ENCODE measurements at regions not wholly inside any gene's neighbourhood (a gene's known extent, or its start where the extent isn't known, plus 50 kb on each side); places are given as distances from the start of the nearest gene placed in this dataset.

- no peak for DNase-seq (ENCODE audit: low read depth)
Observed at GRCh38 chr6:137434640-137435039, 59.6 kb downstream of the OLIG3 start.

DNA sequence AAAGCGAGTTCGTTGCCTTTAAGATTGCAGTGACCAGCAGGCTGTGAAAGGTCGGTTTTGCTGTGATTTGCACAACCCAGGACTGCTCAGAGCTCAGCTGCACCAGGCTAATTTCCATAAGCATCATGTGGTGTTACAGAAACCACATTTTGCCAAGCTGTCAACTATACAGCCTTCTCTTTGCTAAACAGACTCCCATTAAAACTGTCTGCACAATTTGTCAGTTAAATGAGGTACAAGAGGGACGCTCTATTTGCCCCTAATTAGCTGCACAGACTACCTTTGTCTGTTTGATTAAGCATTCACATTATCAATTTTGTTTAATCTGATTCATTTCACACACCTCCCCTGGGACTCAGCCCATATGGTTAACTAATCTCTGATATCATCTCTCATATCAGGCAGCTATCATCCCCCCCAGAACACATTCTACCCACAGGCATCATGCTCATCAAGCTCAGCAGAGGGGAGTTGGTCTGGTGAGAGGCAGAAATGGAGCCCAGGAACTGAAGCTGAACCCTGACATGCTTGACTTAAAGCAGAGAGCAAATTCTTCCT, 62.1 kb downstream of the OLIG3 start:
- no peak for DNase-seq (ENCODE audit: low read depth)

- no peak for DNase-seq (ENCODE audit: low read depth)
Observed at GRCh38 chr6:137430954-137431353, 63.2 kb downstream of the OLIG3 start.

GRCh38 chr6:137427656-137428290, 66.4 kb downstream of the OLIG3 start:
- DNase-seq (ENCODE audit: low read depth) = no peak

DNA sequence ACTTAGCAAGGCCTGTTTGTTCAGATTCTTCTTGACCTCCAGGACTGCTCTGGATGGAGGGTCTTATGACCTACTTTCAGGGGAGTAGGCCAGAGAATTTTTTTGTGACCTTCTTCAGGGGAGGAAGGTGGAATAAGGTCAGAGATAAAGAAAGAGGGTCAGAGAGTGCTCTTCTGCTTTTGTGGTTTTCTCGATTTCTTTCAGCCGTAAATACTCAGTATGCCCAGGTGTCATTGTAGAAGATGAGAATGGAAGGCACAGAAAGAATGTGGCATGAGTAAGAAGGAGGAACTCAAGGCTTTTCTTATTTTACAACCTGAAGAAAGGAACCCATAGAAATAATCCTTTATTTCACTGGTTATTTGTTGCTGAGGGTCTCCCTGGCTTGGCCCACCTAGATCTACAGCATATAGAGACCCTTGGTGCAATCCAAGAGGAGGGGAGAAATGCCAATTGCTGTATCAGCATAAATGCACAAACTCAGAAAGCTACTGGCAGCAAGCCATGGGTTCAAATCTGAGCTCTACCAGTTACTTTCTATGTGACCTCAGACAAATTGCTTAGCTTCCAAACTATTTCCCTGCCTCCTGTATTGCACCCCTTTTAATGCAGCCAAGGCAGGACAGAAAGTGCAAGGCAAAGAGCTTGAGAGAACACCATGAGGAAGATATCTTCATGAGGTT, 68.0 kb downstream of the OLIG3 start:
- no peak for DNase-seq (ENCODE audit: low read depth)

DNA sequence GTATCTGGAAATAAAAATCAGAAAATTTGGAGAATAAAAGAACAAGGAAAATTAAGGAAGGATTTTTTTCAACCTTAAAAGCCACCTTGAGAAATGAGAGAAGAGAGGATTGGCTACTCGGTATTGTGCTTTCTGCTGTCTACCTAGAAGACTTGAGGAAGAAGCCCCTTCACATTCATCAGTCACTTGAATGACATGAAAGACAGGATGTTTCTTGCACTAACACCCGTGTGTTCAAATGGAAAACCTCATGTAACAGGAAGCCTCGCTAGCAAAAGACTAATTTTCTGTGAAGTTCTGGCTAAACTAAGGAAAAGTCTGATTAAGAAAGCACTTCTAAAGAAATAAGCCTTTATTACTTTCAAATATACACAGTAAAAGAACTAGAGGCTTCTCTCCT, 69.9 kb downstream of the OLIG3 start:
- DNase-seq (ENCODE audit: low read depth) = no peak

- DNase-seq (ENCODE audit: low read depth) = no peak
Observed at GRCh38 chr6:137423451-137424168, 70.6 kb downstream of the OLIG3 start.

GRCh38 chr6:137417396-137417795, 76.8 kb downstream of the OLIG3 start:
- no peak for DNase-seq (ENCODE audit: low read depth)

- peak; percentile 11 for DNase-seq (ENCODE audit: low read depth)
Observed at GRCh38 chr6:137416376-137417109, 77.7 kb downstream of the OLIG3 start.

DNA sequence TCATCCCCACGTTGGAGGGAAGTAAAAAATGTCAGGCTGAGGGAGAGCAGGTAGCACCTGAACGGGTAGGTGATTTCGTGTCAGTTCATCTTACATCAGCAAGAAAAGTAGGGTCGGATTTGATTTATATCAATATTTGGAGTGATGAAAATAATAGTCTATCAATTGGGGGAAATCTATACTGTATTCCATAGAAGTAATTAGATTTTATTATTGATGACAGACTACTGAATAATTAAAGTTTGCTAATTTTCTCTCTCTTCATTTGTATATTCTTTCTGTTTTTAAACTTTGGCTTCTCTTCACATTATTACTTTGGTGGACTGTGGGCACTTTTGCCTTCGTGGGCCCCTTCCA, 78.4 kb downstream of the OLIG3 start:
- no peak for DNase-seq (ENCODE audit: low read depth)

DNA sequence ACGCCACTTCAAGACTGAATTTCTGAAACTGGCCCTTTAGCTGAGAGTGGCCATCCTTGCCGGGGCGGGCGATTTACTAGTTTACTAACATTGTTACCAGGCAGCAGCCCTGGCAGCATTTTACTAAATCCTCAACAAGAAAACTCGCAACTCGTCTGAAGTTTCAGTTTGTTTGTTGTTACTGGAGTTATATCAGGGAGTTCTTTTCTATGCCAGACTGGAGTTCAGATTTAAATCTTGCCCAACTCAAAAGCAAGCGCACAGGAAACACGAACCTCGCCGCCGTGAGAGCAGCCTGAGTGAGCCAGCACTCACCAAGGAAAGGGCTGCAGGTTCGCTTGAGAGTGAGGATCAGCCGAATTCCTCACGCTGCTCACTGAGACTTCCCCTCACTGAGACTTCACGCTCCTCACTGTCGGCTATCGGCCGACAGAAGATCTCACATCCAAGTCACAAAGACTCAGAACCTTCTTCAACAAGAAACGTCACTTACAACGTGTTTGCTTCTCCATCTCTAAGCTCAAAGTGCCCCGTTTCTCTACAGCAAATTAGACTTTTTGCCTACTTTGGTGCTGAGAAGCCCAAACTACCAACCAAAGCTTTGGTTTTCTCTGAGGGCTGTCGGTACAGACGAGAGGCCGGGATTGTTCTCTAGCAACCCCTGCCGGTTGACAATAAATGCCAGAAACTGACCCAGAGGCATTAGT, 78.9 kb downstream of the OLIG3 start:
- peak; percentile 64 for DNase-seq (ENCODE audit: low read depth)

GRCh38 chr6:137414599-137414998, 79.6 kb downstream of the OLIG3 start:
- no peak for DNase-seq (ENCODE audit: low read depth)

GRCh38 chr6:137413482-137413881, 80.7 kb downstream of the OLIG3 start:
- no peak for DNase-seq (ENCODE audit: low read depth)

GRCh38 chr6:137412562-137412961, 81.6 kb downstream of the OLIG3 start:
- no peak for DNase-seq (ENCODE audit: low read depth)

- DNase-seq (ENCODE audit: low read depth) = no peak
Observed at GRCh38 chr6:137409266-137409777, 84.9 kb downstream of the OLIG3 start.

DNA sequence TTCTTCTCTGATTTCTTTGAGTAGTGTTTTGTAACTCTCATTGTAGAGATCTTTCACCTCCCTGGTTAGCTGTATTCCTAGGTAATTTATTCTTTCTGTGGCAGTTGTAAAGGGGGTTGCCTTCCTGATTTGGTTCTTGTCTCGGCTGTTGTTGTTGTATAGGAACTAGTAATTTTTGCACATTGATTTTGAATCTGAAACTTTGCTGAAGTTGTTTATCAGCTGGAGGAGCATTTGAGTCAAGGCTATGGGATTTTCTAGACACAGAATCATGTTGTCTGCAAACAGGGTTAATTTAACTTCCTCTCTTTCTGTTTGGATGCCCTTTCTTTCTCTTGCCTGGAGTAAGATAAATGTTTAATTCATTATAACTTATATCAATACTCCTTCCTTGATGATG, 86.4 kb downstream of the OLIG3 start:
- DNase-seq (ENCODE audit: low read depth) = no peak

- no peak for DNase-seq (ENCODE audit: low read depth)
Observed at GRCh38 chr6:137405806-137406205, 88.4 kb downstream of the OLIG3 start.

- DNase-seq (ENCODE audit: low read depth) = no peak
Observed at GRCh38 chr6:137403855-137404254, 90.3 kb downstream of the OLIG3 start.

DNA sequence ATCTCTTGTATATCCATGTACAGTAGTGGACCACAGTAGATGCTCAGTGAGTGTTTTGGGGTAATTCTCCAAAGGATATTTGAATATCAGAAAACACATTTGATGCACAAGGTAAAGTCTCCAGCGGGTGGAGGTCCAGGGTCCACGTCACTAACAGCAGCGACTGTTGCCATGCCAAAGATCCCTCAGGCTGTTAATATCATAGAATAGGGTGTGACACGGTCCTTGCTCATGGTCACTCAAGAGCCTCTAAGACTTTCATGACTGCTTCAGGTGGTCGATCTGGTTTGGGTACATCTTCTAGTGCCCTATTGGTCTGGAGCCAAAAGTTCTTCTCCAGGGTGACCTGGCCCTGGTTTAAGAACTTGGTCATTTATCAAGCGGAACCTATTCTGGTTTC, 90.8 kb downstream of the OLIG3 start:
- DNase-seq (ENCODE audit: low read depth) = no peak

DNA sequence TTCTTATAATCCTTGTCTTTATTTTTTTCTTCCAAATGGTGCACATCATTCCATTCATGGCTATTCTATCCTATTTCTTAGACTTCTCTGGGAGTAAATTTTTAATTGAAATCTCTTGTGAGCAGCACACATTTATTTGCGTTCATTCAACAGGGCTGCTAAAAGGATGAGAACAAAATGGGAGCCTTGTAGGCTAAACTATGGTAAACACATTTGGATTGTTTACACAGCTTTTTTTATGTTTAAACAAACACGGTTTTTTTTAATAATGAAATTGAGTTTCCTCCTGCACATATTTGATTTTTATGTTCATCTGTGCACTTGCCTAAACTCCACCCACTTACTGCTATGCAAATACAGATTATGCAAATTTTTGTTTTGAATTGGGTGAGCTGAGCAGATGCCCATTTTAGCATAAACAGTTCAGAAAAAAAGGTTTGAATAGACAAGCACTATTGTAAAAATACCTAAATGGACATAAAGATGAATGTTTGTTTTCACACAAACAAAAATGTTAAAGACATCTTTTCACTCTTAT, 92.0 kb downstream of the OLIG3 start:
- no peak for DNase-seq (ENCODE audit: low read depth)

DNA sequence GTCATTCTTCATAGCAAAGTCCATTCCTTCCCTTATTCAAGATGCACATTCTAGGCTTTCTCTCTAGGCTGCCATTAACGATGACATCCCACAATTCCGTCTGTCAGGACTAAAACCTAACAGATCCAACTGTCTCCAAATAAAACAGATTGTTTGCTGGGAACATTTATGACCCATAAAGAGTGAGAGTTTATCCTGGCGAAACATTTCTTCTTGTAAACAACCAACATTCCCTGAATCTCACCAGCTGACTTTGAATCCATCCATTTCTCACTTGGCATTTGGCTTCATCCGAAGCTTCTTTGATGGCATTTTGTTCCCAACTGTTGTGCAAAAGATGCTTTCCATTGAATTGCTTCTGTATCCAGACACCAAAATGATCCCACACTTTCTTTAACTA, 93.1 kb downstream of the OLIG3 start:
- DNase-seq (ENCODE audit: low read depth) = no peak
